ENCODE measurements at regions not wholly inside any gene's neighbourhood (a gene's known extent, or its start where the extent isn't known, plus 50 kb on each side); places are given as distances from the start of the nearest gene placed in this dataset.

DNA sequence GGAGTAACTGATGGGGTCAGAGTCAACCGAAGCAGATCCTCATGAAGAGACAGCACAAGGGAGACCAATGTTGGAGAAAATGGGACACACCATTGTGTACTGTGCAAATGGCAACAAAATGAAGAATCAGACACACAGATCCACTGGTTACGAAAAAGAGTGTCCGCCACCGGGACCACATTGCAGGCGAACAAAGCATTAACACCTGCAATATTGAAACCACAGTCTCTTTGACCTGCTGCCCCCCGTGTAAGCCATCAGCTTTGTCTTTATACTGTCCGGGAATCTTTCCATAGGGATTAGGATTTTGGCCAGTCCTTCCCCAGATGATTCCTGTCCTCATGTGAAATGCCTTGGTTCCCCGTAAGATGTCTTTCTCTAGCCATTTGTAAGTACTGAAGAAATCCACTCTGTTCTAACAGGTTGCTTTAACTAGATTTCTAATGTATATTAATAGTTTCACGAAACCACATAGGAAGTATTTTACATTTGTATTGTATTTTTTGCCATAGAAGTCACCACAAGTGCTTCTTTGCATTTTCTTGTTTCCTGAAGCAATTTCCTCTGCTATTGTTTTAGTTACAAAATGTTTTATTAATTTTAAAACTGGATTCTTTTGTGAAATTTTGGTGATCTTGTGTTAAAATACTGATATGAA is 140.8 kb upstream of the NFE2L3 start:
- Histone ChIP-seq H4K20me1 (ENCODE audit: insufficient read depth) (no peaks in the 10 kb centered on the region), H3K9me2 (ENCODE audit: insufficient read depth) (no peaks in the 10 kb centered on the region), H3K4me3 (replicated peaks in 1 of 2; ENCODE audit: low read depth in 1 of 2, low read length in 2 of 2) (no peak overlapping the region), H2AFZ (ENCODE audit: low read depth, low read length, poor library complexity, severe bottlenecking) (no peak overlapping the region), H3K27ac (ENCODE audit: low read depth, low read length) (no peak overlapping the region), H3K36me3 (ENCODE audit: control insufficient read depth in 1 of 2, insufficient read depth in 2 of 2, low read length in 2 of 2) (no peaks in the 10 kb centered on the region), H3K4me1 (ENCODE audit: control insufficient read depth in 1 of 2, insufficient read depth in 2 of 2, low read length in 2 of 2) (no peaks in the 10 kb centered on the region), H3K9ac (ENCODE audit: low read length) (no peak overlapping the region), H3K4me2 (ENCODE audit: low read length) (no peak overlapping the region), H3K27me3 (ENCODE audit: insufficient read depth, low read length) (no peaks in the 10 kb centered on the region), H3K9me3 (ENCODE audit: control insufficient read depth in 1 of 2, insufficient read depth in 1 of 2, low read depth in 1 of 2, low read length in 2 of 2) (no peaks in the 10 kb centered on the region), H3K79me2 (ENCODE audit: insufficient read depth, low read length) (no peaks in the 10 kb centered on the region)
- no TSS peak for BruUV-seq (replicated peaks)
- DNase-seq (ENCODE audit: low read depth, low spot score) (no peak), ATAC-seq (no peak)
- CTCF ChIA-PET: no interaction called here
- POLR2A ChIA-PET: no interaction called here
- RAD21 ChIA-PET (ENCODE audit: low non-redundant PET in 1 of 2, low total read pairs in 2 of 2, uncharacterized antibody in 2 of 2, unreplicated experiment in 2 of 2): no interaction called here
- intact Hi-C loops (cut with micrococcal nuclease): no loop called here
- TF ChIP-seq, protein P1, sequence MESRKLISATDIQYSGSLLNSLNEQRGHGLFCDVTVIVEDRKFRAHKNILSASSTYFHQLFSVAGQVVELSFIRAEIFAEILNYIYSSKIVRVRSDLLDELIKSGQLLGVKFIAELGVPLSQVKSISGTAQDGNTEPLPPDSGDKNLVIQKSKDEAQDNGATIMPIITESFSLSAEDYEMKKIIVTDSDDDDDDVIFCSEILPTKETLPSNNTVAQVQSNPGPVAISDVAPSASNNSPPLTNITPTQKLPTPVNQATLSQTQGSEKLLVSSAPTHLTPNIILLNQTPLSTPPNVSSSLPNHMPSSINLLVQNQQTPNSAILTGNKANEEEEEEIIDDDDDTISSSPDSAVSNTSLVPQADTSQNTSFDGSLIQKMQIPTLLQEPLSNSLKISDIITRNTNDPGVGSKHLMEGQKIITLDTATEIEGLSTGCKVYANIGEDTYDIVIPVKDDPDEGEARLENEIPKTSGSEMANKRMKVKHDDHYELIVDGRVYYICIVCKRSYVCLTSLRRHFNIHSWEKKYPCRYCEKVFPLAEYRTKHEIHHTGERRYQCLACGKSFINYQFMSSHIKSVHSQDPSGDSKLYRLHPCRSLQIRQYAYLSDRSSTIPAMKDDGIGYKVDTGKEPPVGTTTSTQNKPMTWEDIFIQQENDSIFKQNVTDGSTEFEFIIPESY (IDR thresholded peaks at IDR 0.05; ENCODE audit: extremely low read depth, insufficient replicate concordance, low read length): no peak
- TF ChIP-seq EGR1 (IDR thresholded peaks at IDR 0.05; ENCODE audit: low read depth): no peak
- no peak for TF ChIP-seq RAD21 (IDR thresholded peaks at IDR 0.05; ENCODE audit: low read depth)
- TF ChIP-seq FOSL1 (IDR thresholded peaks at IDR 0.05; ENCODE audit: low read depth): no peak
- no peak for TF ChIP-seq EZH2 (IDR thresholded peaks at IDR 0.05)
- TF ChIP-seq CEBPB (IDR thresholded peaks at IDR 0.05; ENCODE audit: low read depth): no peak
- no peak for TF ChIP-seq ZNF274 (IDR thresholded peaks at IDR 0.05; ENCODE audit: low read depth, low read length)

GRCh38 chr7:26013551-26014083 is 138.4 kb upstream of the NFE2L3 start:
- no peaks in the 10 kb centered on the region for H3K4me1 ChIP-seq (ENCODE audit: control insufficient read depth in 1 of 2, insufficient read depth in 2 of 2, low read length in 2 of 2)
- no peak overlapping the region for H3K27ac ChIP-seq (ENCODE audit: low read depth, low read length)
- ChIA-PET CTCF (no interaction called here), RAD21 (ENCODE audit: low non-redundant PET in 1 of 2, low total read pairs in 2 of 2, uncharacterized antibody in 2 of 2, unreplicated experiment in 2 of 2) (no interaction called here), POLR2A (no interaction called here)
- no peak overlapping the region for H3K4me3 ChIP-seq (replicated peaks in 1 of 2; ENCODE audit: low read depth in 1 of 2, low read length in 2 of 2)
- no peaks in the 10 kb centered on the region for H4K20me1 ChIP-seq (ENCODE audit: insufficient read depth)
- intact Hi-C loops (cut with micrococcal nuclease): no loop called here
- no peaks in the 10 kb centered on the region for H3K9me3 ChIP-seq (ENCODE audit: control insufficient read depth in 1 of 2, insufficient read depth in 1 of 2, low read depth in 1 of 2, low read length in 2 of 2)
- H3K9ac ChIP-seq (ENCODE audit: low read length): no peak overlapping the region
- no peaks in the 10 kb centered on the region for H3K79me2 ChIP-seq (ENCODE audit: insufficient read depth, low read length)
- no peaks in the 10 kb centered on the region for H3K27me3 ChIP-seq (ENCODE audit: insufficient read depth, low read length)
- no peak overlapping the region for H3K4me2 ChIP-seq (ENCODE audit: low read length)
- H3K36me3 ChIP-seq (ENCODE audit: control insufficient read depth in 1 of 2, insufficient read depth in 2 of 2, low read length in 2 of 2): no peaks in the 10 kb centered on the region
- no peak for ATAC-seq
- no peak overlapping the region for H2AFZ ChIP-seq (ENCODE audit: low read depth, low read length, poor library complexity, severe bottlenecking)
- no peaks in the 10 kb centered on the region for H3K9me2 ChIP-seq (ENCODE audit: insufficient read depth)
- no peak for TF ChIP-seq ELF1 (IDR thresholded peaks at IDR 0.05; ENCODE audit: borderline replicate concordance, low read depth)
- DNase-seq (ENCODE audit: low read depth, low spot score): no peak
- BruUV-seq (replicated peaks): no TSS peak

Measured in HCT116 (cell line).